COLO829 (cell line): ENCODE measurements at regions not wholly inside any gene's neighbourhood (a gene's known extent, or its start where the extent isn't known, plus 50 kb on each side); places are given as distances from the start of the nearest gene placed in this dataset.
"Not testable (repeated sequence)": the region's sequence is repeated elsewhere in the genome, so short reads cannot be mapped to it uniquely, and the experiment has no call there.

Experiments
- DNase-seq: peaks from one replicate; pipeline ENCODE4 v3.0.0; 2012; ENCODE audit warnings: low spot score

- DNase-seq: no peak
Observed at GRCh38 chrX:52585892-52586291, 68.8 kb downstream of the SSX7 start.

GRCh38 chrX:52577464-52578173 lies 60.8 kb upstream of the XAGE1B start:
- DNase-seq: no peak

- DNase-seq: no peak
Observed at GRCh38 chrX:52576946-52577345, 60.1 kb upstream of the XAGE1B start.

GRCh38 chrX:52576474-52576873 lies 59.6 kb upstream of the XAGE1B start:
- no peak for DNase-seq

GRCh38 chrX:52574416-52575275 lies 57.8 kb upstream of the XAGE1B start:
- DNase-seq: peak; percentile 33

- DNase-seq: not testable (repeated sequence)
Observed at GRCh38 chrX:52568146-52568545, 51.3 kb upstream of the XAGE1B start.
